Endothelial cell of umbilical vein (primary cell): ENCODE measurements at regions not wholly inside any gene's neighbourhood (a gene's known extent, or its start where the extent isn't known, plus 50 kb on each side); places are given as distances from the start of the nearest gene placed in this dataset.

ENCODE experiments used
- BruUV-seq: library from RNA; stranded (reverse); fragments of 400-500 nt; replicated peaks from 2 replicates; lab custom pipeline; 2021; lab: Mats Ljungman, UMichigan
- CTCF ChIA-PET: fragments of 300-600, 350-600 bp; sonication (Branson Sonifier 250); formaldehyde crosslinking; loops from one replicate; lab custom pipeline; 2021; ENCODE audit warnings: antibody characterized with exemption, inconsistent platforms; lab: Charles Lee
- POLR2A ChIA-PET: fragments of 300-600, 350-600 bp; sonication (Branson Sonifier 250); formaldehyde crosslinking; loops from one replicate; lab custom pipeline; 2021; ENCODE audit warnings: antibody characterized with exemption, inconsistent platforms; lab: Charles Lee
- DNase-seq: peaks from one replicate; pipeline ENCODE4 v3.0.0-alpha.2; 2011; ENCODE audit warnings: low read depth, low spot score
- FAIRE-seq: peaks from 2 replicates; lab custom pipeline; 2011; peaks lifted over from hg19 to GRCh38; lab: Jason Lieb, UNC
- H2AFZ ChIP-seq: 2 replicates; pipeline ENCODE4 v1.6.0; 2012; ENCODE audit warnings: low read depth, low read length, control low read depth, inconsistent platforms
- H3K27ac ChIP-seq: 2 replicates; pipeline ENCODE4 v1.5.1; 2011; ENCODE audit warnings: low read depth, mild to moderate bottlenecking, control low read depth, low read length, moderate library complexity; ENCODE audit not compliant: insufficient read depth
- H3K27me3 ChIP-seq, 2 experiments: 2 replicates each; pipeline versions ENCODE4 v1.6.0 to v1.6.1; 2011; ENCODE audit warnings: low read length in 2 of 2, mixed read lengths in 1 of 2; ENCODE audit not compliant: control insufficient read depth in 2 of 2, insufficient read depth in 2 of 2
- H3K36me3 ChIP-seq, 2 experiments: 2 replicates in 1 of 2; 3 replicates in 1 of 2; pipeline ENCODE4 v1.5.1; 2011; ENCODE audit warnings: low read length in 2 of 2, mild to moderate bottlenecking in 1 of 2, moderate library complexity in 1 of 2; ENCODE audit not compliant: control insufficient read depth in 2 of 2, insufficient read depth in 2 of 2; ENCODE audit errors: extremely low read depth in 1 of 2
- H3K4me1 ChIP-seq: 3 replicates; pipeline ENCODE4 v1.5.1; 2011; ENCODE audit warnings: mild to moderate bottlenecking, low read length; ENCODE audit not compliant: control insufficient read depth, insufficient read depth; ENCODE audit errors: extremely low read depth
- H3K4me2 ChIP-seq: 2 replicates; pipeline ENCODE4 v1.6.1; 2011; ENCODE audit warnings: low read length, control low read depth, mixed read lengths; ENCODE audit not compliant: insufficient read depth
- H3K4me3 ChIP-seq, 3 experiments: fragments of 200-600 bp in 1 of 3; sonication (generic), shearing (Covaris generic) in 1 of 3; replicated peaks in 1 of 3; 2 replicates each; pipeline ENCODE4 v1.5.1; 2011 to 2016; ENCODE audit warnings: control low read depth in 3 of 3, low read length in 3 of 3, mild to moderate bottlenecking in 2 of 3, inconsistent platforms in 1 of 3, low read depth in 1 of 3, moderate library complexity in 1 of 3; ENCODE audit not compliant: insufficient read depth in 1 of 3
- H3K79me2 ChIP-seq: 2 replicates; pipeline ENCODE4 v1.6.0; 2012; ENCODE audit warnings: low read length, inconsistent platforms; ENCODE audit not compliant: control insufficient read depth, insufficient read depth
- H3K9ac ChIP-seq: replicated peaks from 2 replicates; pipeline ENCODE3; 2011; ENCODE audit warnings: low read length, control low read depth; ENCODE audit not compliant: insufficient read depth; ENCODE audit errors: extremely low read depth
- H3K9me1 ChIP-seq: replicated peaks from 3 replicates; pipeline ENCODE4 v1.6.0; 2011; ENCODE audit warnings: mild to moderate bottlenecking, low read length; ENCODE audit not compliant: control insufficient read depth, insufficient read depth; ENCODE audit errors: extremely low read depth
- H3K9me3 ChIP-seq: replicated peaks from 2 replicates; pipeline ENCODE4 v1.5.1; 2012; ENCODE audit warnings: low read length, inconsistent platforms; ENCODE audit not compliant: control insufficient read depth, insufficient read depth
- H4K20me1 ChIP-seq: replicated peaks from 2 replicates; pipeline ENCODE3; 2011; ENCODE audit warnings: mild to moderate bottlenecking, low read length; ENCODE audit not compliant: control insufficient read depth, insufficient read depth; ENCODE audit errors: extremely low read depth
- CTCF ChIP-seq, 2 donors: IDR thresholded peaks; 1 replicate in 1 of 2; 2 replicates in 1 of 2; pipeline ENCODE4 v1.5.1; 2011; ENCODE audit warnings: low read length in 2 of 2, mild to moderate bottlenecking in 2 of 2, moderate library complexity in 2 of 2, control low read depth in 1 of 2, inconsistent platforms in 1 of 2, low read depth in 1 of 2; ENCODE audit not compliant: insufficient read depth in 1 of 2; ENCODE audit errors: extremely low read depth in 1 of 2
- EZH2 ChIP-seq: IDR thresholded peaks from 2 replicates; pipeline ENCODE4 v1.6.1; 2012; ENCODE audit warnings: borderline replicate concordance, low read depth, mild to moderate bottlenecking, moderate library complexity, low read length, inconsistent platforms; ENCODE audit not compliant: severe bottlenecking
- FOS ChIP-seq: IDR thresholded peaks from 2 replicates; pipeline ENCODE4 v1.6.1; 2011; ENCODE audit warnings: mild to moderate bottlenecking, low read length, moderate library complexity, borderline replicate concordance; ENCODE audit not compliant: insufficient read depth
- GATA2 ChIP-seq: IDR thresholded peaks from 2 replicates; pipeline ENCODE4 v1.7.0; 2011; ENCODE audit warnings: low read depth, mild to moderate bottlenecking, moderate library complexity, mixed read lengths, low read length; ENCODE audit not compliant: insufficient read length, insufficient read depth
- JUN ChIP-seq: IDR thresholded peaks from 2 replicates; pipeline ENCODE4 v1.6.1; 2011; ENCODE audit warnings: borderline replicate concordance, low read depth; ENCODE audit not compliant: insufficient read length, insufficient read depth
- MAX ChIP-seq: IDR thresholded peaks from 2 replicates; pipeline ENCODE4 v1.6.1; 2011; ENCODE audit not compliant: insufficient read depth, insufficient read length
- MYC ChIP-seq: IDR thresholded peaks from one replicate; pipeline ENCODE4 v1.6.1; 2011; ENCODE audit warnings: mild to moderate bottlenecking, low read depth, low read length
- POLR2A ChIP-seq: IDR thresholded peaks from 2 replicates; pipeline ENCODE4 v1.6.1; 2012; ENCODE audit warnings: low read depth, mild to moderate bottlenecking, control low read depth, low read length
- POLR2AphosphoS5 ChIP-seq: IDR thresholded peaks from 2 replicates; pipeline ENCODE4 v1.6.1; 2012; ENCODE audit warnings: low read depth, mild to moderate bottlenecking, control low read depth, low read length, moderate library complexity; ENCODE audit not compliant: insufficient read depth
- dilution Hi-C: fragments of 300-500 bp; cut with MboI; formaldehyde crosslinking; loops from one replicate; pipeline ENCODE4 v1.15.0; 2019; ENCODE audit warnings: low sequenced_read_pairs; ENCODE audit not compliant: extremely low pct_ligation_motif_present
- intact Hi-C: fragments of 100-400 bp; cut with micrococcal nuclease; formaldehyde crosslinking; loops from one replicate; pipeline ENCODE4 v1.10.0; 2022

- FAIRE-seq: no peak
These were observed 316.9 kb downstream of the TXNL1 start for GRCh38 chr18:56321470-56321869.

More at GRCh38 chr18:56321470-56321869, 316.9 kb downstream of the TXNL1 start:
- POLR2A ChIA-PET: no interaction called here
- no TSS peak for BruUV-seq
- Histone ChIP-seq H4K20me1 (no peaks in the 10 kb centered on the region), H3K4me3 (no peak overlapping the region), H3K9me3 (no peaks in the 10 kb centered on the region), H3K27ac (no peak overlapping the region), H3K36me3 (no peaks in the 10 kb centered on the region), H2AFZ (no peak overlapping the region), H3K4me1 (no peaks in the 10 kb centered on the region), H3K9me1 (no peaks in the 10 kb centered on the region), H3K27me3 (no peaks in the 10 kb centered on the region), H3K79me2 (no peaks in the 10 kb centered on the region), H3K4me2 (no peak overlapping the region), H3K9ac (no peak overlapping the region)
- no peak for DNase-seq
- intact Hi-C loops (no loop called here), dilution Hi-C loops (no loop called here)
- CTCF ChIA-PET: no interaction called here
- no peak for TF ChIP-seq POLR2A
- TF ChIP-seq MYC: no peak
- TF ChIP-seq MAX: no peak
- no peak for TF ChIP-seq POLR2AphosphoS5
- no peak for TF ChIP-seq EZH2
- no peak for TF ChIP-seq CTCF (IDR thresholded peaks at IDR 0.05; ENCODE audit: extremely low read depth in 1 of 2, insufficient read depth in 1 of 2, low read depth in 1 of 2, low read length in 2 of 2)
- TF ChIP-seq JUN: no peak
- TF ChIP-seq GATA2: no peak
- TF ChIP-seq FOS: no peak
